Heart left ventricle (tissue), 16 donors: ENCODE measurements at regions not wholly inside any gene's neighbourhood (a gene's known extent, or its start where the extent isn't known, plus 50 kb on each side); places are given as distances from the start of the nearest gene placed in this dataset.

Source experiments
- ATAC-seq, 4 donors: fragments of 200-7000 bp; cut with Tn5 transposase; one replicate each; pipeline ENCODE4 v1.9.1; 2020 to 2022; ENCODE audit warnings: moderate library complexity in 4 of 4, mild to moderate bottlenecking in 3 of 4, moderate number of reproducible peaks in 1 of 4
- DNase-seq, 5 donors: peaks; one replicate each; pipeline ENCODE4 v3.0.0-alpha.2; 2020
- H3K27ac ChIP-seq, 12 donors: fragments of 200-600 bp; sonication (generic) in 4 of 12; one replicate each; pipeline versions ENCODE4 v1.5.0 to v1.8.0; 2016 to 2022; ENCODE audit warnings: mild to moderate bottlenecking in 2 of 12
- H3K27me3 ChIP-seq, 9 donors: fragments of 200-600 bp; sonication (generic) in 2 of 9; one replicate each; pipeline versions ENCODE4 v1.5.1 to v1.8.0; 2016 to 2022; ENCODE audit warnings: mild to moderate bottlenecking in 3 of 9
- H3K36me3 ChIP-seq, 9 donors: fragments of 200-600 bp; sonication (generic) in 2 of 9; one replicate each; pipeline versions ENCODE4 v1.5.0 to v1.8.0; 2018 to 2022; ENCODE audit warnings: mild to moderate bottlenecking in 2 of 9
- H3K4me1 ChIP-seq, 12 donors: fragments of 200-600 bp; sonication (generic) in 4 of 12; one replicate each; pipeline versions ENCODE4 v1.5.0 to v1.8.0; 2016 to 2022; ENCODE audit warnings: mild to moderate bottlenecking in 3 of 12
- H3K4me3 ChIP-seq, 12 donors: fragments of 200-600 bp; sonication (generic) in 4 of 12; one replicate each; pipeline versions ENCODE4 v1.5.0 to v1.8.0; 2017 to 2022; ENCODE audit warnings: mild to moderate bottlenecking in 9 of 12, moderate library complexity in 4 of 12
- H3K9me3 ChIP-seq, 12 donors: fragments of 200-600 bp; sonication (generic) in 4 of 12; one replicate each; pipeline versions ENCODE4 v1.5.0 to v1.8.0; 2016 to 2022; ENCODE audit warnings: mild to moderate bottlenecking in 1 of 12
- CTCF ChIP-seq, 12 donors: fragments of 200-600 bp; sonication (generic) in 4 of 12; IDR thresholded peaks; one replicate each; pipeline versions ENCODE4 v1.5.0 to v1.8.0; 2018 to 2022; ENCODE audit warnings: antibody characterized with exemption in 12 of 12, mild to moderate bottlenecking in 5 of 12
- POLR2A ChIP-seq, 2 donors: fragments of 450-650 bp; IDR thresholded peaks; one replicate each; pipeline ENCODE4 v1.6.1; 2017; ENCODE audit warnings: antibody characterized with exemption in 2 of 2, mild to moderate bottlenecking in 2 of 2, moderate library complexity in 2 of 2
- WGBS, 4 donors: extraction: QIAGEN DNeasy Blood & Tissue Kit in 2 of 4; methylation state at CpG; one replicate each; pipeline versions ENCODE4 v1.1.5 to v1.1.7; 2013 to 2018; 5-methylcytosine and 5-hydroxymethylcytosine counted together
- intact Hi-C, 10 donors: fragments of 100-400 bp; cut with DNase I; formaldehyde crosslinking; loops; one replicate each; pipeline versions ENCODE4 v1.11.1 to v1.14.2; 2022
- donor health status: ischemic (EF 13 %, LVEDD 7.1; RV severe dilation, severe dysfunction).
- donor health status: healthy with polysubstance abuse.
- donor health status: DM: no; HTN: yes; CAD: no.
- donor health status: DM: no; HTN: no; CAD: no.
- donor health status: ischemic (EF 25% LVEDD 6.9; RV normal size, moderate dysfunction).
- donor health status: ischemic (EF 25% LVEDD 5.7; RV mildly dilated, moderate dysfunction).
- donor health status: healthy.
- donor health status: DM: yes; HTN: yes; CAD: no.
- donor health status: ischemic (EF 35%, LVEDD 5.7; RV mildly dilated, moderate dysfunction).
- donor health status: nonischemic (EF 11% LVEDD 7.7; RV severe dilation, severe dysfunction).
- donor health status: DM: yes; HTN: yes; CAD: no.
- donor health status: PGD.
- donor health status: ischemic (EF 29% LVEDD 5.4; RV normal size, mild dysfunction).
- donor health status: nonischemic (EF 23%, LVEDD 6.1; RV moderate dilation, normal function).

- ATAC-seq, result no peak
- WGBS, 4 donors, result 85 to 98% (median 90%) methylated on average over 1 of the region's 1 CpG
- no peaks in the 10 kb centered on the region for H3K36me3 ChIP-seq
- no peak overlapping the region for H3K27ac ChIP-seq
- no peak for DNase-seq
- intact Hi-C loops, result no loop called here
- no peaks in the 10 kb centered on the region for H3K27me3 ChIP-seq
- no peak for TF ChIP-seq POLR2A (IDR thresholded peaks at IDR 0.05)
- TF ChIP-seq CTCF (IDR thresholded peaks at IDR 0.05), result no peak
- H3K9me3 ChIP-seq, result no peaks in the 10 kb centered on the region
- H3K4me1 ChIP-seq, result no peaks in the 10 kb centered on the region
- no peak overlapping the region for H3K4me3 ChIP-seq
These were observed 85.6 kb upstream of the PDZRN3 start for GRCh38 chr3:73710340-73710739.

- Histone ChIP-seq H3K4me3 (no peak overlapping the region), H3K36me3 (no peaks in the 10 kb centered on the region), H3K27me3 (no peaks in the 10 kb centered on the region), H3K4me1 (no peaks in the 10 kb centered on the region), H3K9me3 (no peaks in the 10 kb centered on the region), H3K27ac (no peak overlapping the region)
- no peak for ATAC-seq
- TF ChIP-seq POLR2A (IDR thresholded peaks at IDR 0.05) (no peak), CTCF (IDR thresholded peaks at IDR 0.05) (no peak)
- no peak for DNase-seq
- WGBS, 4 donors, result 89 to 92% (median 90%) methylated on average over 1 of the region's 1 CpG
- intact Hi-C loops, result no loop called here
These were observed 85.0 kb upstream of the PDZRN3 start for GRCh38 chr3:73709712-73710111.

GRCh38 chr3:73708956-73709355, 84.2 kb upstream of the PDZRN3 start:
- Histone ChIP-seq H3K9me3 (no peaks in the 10 kb centered on the region), H3K36me3 (no peaks in the 10 kb centered on the region), H3K4me3 (no peak overlapping the region), H3K4me1 (no peaks in the 10 kb centered on the region), H3K27me3 (no peaks in the 10 kb centered on the region), H3K27ac (no peak overlapping the region)
- TF ChIP-seq POLR2A (IDR thresholded peaks at IDR 0.05), result no peak
- no peak for TF ChIP-seq CTCF (IDR thresholded peaks at IDR 0.05)
- 50 to 63% (median 60%) methylated on average over 2 of the region's 2 CpGs for WGBS, 4 donors
- intact Hi-C loops, result no loop called here
- ATAC-seq (no peak), DNase-seq (no peak)

GRCh38 chr3:73707772-73708171, 83.0 kb upstream of the PDZRN3 start:
- 58 to 67% (median 66%) methylated on average over 2 of the region's 2 CpGs for WGBS, 4 donors
- intact Hi-C loops, result no loop called here
- ATAC-seq, result no peak

More at GRCh38 chr3:73707772-73708171, 83.0 kb upstream of the PDZRN3 start:
- Histone ChIP-seq H3K4me1 (no peaks in the 10 kb centered on the region), H3K27ac (no peak overlapping the region), H3K36me3 (no peaks in the 10 kb centered on the region), H3K9me3 (no peaks in the 10 kb centered on the region), H3K27me3 (no peaks in the 10 kb centered on the region), H3K4me3 (no peak overlapping the region)
- TF ChIP-seq CTCF (IDR thresholded peaks at IDR 0.05) (no peak), POLR2A (IDR thresholded peaks at IDR 0.05) (no peak)
- no peak for DNase-seq
